ENCODE measurements at regions not wholly inside any gene's neighbourhood (a gene's known extent, or its start where the extent isn't known, plus 50 kb on each side); places are given as distances from the start of the nearest gene placed in this dataset.
"Not testable (repeated sequence)": the region's sequence is repeated elsewhere in the genome, so short reads cannot be mapped to it uniquely, and the experiment has no call there.

DNA sequence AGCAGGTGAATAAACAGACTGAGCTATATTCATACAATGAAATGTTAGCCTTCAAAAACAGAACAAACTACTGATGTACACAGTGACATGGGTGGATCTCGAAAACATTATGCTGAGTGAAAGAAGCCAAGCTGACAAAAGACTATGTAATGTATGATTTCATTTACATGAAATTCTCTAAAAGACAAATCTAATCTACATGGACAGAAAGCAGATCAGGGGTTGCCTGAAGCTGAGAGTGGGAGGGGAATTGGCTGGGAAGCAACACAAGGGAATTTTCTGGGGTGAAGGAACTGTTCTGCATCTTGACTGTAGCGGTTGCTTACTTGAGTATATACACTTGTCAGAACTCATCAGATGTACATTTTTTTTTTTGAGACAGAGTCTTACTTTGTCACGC is 121.7 kb upstream of the SVIL start:
- no peak for DNase-seq (ENCODE audit: low spot score)

DNA sequence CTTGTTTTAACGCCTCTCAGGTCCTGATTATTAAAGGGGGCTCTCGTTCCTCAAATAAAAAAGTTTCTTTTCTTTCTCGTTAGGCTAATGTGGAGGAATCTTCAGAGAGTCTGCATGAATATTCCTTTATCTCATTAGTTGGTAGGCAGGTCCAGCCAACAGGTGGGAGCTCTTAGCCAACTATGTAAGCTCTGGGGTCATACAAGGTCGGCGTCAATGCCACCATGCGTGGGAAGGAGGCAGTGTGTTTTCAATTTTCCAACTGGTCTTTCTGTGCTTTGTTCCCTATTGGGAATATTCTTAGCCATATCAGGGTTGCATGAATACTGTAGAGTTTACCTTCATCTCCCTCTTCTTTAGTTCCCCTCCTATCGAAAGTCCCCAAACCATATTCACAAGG is 118.5 kb upstream of the SVIL start:
- DNase-seq (ENCODE audit: low spot score), result no peak

DNA sequence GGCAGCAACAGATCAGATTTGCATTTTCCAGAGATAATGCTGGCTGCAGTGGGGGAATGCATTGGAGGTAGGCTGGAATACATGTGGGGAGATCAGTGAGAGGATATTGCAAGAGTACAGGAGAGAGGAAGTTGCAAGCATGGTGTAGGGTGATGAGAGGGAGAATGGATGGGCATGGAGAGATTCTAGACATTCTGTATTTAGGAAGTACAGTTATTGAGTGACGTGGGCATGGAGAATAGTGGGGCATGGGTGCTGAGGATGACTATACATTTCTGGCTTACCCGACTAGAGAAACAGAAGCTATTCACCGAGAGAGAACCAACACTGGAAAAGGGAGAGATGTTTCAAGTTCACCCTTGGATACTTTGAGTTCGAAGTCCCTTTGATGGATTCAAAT is 116.9 kb upstream of the SVIL start:
- DNase-seq (ENCODE audit: low spot score), result no peak

DNA sequence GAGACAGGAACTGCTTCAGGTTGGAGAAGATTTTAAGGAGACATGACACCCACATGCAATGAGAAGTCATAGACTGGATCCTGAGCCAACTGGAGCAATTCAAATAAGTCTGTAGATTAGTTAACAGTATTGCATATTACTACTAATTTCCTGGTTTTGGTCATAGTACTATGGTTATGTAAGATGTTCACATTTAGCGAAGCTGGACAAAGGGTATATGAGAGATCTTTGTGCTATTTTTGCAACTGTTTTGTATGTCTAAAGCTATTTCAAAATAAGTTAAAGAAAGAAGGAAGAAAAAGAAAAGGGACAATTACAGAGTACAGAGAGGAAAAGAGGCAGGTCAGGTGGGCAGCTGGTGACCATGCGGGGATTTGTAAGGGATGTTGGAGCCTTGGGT is 116.5 kb upstream of the SVIL start:
- no peak for DNase-seq (ENCODE audit: low spot score)

DNA sequence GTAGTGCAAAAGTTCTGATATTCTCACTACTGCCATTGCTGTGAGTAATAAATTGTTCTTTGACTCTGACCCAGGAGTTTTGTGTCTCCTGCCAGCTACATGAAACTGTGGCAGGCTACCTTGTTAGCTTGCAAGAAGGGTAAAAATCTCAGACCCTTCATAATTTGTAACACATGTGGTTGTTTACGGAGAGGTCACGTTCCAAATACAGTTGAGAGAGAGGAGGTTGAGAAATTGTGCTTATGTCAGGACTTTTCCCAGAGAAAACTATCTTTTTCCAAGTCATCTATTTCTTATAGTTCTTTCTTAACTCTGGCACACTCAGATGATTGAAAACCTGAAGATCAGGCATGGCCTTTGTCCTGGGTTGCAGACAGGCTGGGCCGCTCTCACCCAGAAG is 114.4 kb upstream of the SVIL start:
- no peak for DNase-seq (ENCODE audit: low spot score)

DNA sequence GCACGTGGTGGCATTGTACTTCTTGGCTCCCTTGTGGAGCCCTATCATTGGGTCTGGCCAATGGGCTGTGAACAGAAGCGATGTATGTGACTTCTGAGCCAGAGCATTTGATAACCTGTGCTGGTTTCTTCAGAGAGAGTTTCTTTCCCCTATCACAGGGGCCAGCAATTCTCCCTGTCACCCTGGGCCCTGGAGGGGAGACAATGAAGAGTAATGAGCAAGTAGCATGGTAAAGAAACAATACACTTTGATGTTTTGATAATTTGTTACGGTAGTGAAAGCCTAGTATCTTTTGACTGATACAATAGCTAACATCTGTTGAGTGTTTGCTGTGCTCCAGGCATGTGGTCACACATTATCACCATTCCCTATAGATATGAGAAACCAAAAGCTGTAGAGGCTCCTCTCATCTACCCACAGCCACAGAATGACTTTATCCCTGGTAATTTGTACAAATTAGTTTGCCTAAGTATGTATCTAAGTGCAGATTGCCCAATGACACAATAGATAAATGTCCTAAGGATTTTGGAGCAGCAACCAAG is 113.4 kb upstream of the SVIL start:
- DNase-seq (ENCODE audit: low spot score), result no peak

DNA sequence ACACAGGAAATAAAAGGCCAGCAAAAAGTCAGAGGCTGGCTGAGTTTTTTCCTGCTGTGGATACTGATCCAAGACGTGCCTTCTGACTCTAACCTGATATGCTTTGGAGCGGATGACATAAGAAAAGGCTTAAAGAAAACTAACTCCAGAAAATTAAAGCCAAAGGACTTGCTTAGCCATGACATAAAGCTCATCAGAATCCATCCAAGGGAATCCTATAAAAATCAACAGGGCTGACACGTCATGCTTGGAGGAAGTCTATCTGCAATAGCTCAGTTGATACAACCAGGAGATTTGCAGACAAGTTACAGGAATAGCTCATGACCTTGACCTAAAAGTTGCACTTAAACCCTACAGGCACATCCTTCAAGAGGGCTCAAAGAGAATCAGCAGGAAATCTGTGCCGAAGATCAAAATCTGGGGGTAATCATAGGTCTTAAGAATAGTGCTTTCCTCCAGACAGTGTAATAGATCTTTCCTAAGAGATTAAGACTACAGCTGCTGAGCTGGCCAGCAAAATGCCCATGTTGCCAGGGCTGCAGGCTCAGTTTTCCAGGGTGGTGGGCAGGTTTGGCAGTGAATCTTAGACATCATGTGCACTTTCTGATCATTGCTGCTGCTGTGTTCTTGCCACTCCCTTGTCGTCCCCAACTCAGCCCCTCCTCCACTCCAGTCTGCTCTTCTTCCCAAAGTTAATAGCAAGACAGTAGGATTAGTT is 111.5 kb upstream of the SVIL start:
- no peak for DNase-seq (ENCODE audit: low spot score)

DNA sequence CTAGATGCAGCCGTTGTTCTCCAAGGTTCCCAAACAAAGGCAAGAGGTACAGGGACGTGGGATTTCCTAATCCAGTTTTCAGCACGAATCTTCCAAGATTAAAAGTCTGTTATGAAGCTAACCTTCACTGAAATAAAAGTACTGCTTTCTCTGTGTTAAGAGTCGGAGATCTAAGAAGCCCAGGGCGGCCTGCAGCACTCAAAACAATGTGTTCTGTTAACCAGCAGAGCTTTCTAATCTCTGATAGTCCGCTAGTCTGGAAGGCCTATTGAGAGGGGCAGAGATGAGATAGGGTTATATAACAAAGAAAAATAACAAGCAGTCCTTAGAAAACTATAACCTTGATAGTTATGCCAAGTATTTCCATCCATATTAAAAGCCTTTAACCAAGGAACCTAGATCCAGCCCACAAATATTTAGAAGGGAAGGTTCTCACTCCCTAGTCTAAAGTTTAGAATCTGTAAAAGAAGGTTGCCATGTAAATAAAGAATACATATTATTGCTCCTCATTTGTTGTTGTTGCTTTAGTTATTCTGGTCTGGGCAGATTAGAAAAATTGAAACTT is 106.3 kb upstream of the SVIL start:
- no peak for DNase-seq (ENCODE audit: low spot score)

DNA sequence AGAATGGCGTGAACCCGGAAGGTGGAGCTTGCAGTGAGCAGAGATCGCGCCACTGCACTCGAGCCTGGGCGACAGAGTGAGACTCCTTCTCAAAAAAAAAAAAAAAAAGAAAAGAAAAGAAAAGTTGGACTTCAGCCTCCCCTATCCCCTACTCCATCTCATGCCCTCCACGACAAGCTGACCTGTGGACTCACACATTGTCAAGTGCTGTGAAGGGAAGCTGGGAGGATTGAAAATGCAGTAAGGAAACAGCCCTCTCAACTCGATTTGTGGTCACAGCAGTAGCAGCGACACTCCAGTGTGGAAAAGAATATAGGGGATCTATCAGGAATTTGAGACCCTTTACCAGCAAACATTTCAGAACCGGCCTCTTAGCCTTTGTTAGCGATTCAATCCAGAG is 103.6 kb upstream of the SVIL start:
- DNase-seq (ENCODE audit: low spot score), result no peak

DNA sequence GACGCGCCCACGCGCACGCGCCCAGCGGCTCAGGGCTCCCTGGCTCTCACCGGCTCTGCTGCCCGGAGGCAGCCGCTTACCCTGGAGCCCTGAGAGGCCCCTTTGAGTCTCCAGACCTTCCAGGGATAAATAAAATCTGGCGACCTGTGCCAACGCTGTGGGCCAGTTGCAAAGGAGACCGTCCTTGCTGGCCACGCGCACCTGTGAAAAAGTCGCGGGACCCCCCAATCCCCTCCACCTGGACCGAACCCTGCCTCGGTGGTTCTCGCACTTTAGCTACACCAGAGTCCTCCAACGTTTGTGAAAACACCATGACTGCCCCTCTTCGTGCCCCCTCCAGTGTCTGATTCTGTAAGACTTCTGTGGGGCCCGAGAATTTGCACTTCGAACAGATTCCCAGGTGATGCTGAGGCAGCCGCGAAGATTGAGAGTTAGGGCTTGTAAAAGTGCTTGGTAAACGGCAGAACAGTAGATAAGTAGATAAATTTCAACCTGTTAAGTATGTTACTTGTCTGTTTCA is 102.4 kb upstream of the SVIL start:
- no peak for DNase-seq (ENCODE audit: low spot score)

DNA sequence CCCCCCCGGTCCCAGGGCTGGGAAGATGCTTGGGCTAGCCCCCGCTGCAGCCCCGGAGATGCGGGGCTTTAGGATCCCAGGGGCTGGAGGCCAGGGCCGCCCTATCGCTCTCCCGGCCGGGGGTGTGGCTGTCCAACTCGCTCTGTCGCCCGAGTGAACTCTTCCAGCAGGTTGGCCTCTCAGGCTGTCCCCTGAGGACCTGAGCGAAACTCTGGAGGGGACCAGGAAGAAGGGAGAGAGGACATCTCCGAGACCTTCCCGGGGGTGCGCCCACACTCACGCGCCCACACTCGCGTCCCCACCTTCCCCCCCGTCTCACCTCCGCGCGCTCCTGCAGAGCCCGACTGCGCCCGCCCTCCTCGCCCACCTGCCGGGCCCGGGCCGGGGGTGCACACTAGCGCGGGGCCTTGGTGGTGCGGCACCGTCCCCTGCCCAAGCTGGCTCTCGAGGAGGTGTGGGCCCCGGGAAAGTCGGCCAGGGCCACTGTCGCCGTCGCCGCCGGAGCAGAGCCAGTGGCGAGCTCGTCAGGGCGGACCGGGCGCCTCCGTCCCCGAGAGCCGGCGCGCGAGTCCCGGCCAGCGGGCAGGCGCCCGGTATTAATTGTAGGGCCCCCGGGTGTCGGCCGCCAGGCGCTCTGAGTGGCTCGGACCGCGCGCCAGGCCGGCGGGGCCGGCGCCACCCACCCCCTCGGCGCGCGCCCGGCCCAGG is 101.7 kb upstream of the SVIL start:
- DNase-seq (ENCODE audit: low spot score), result peak; percentile 90

DNA sequence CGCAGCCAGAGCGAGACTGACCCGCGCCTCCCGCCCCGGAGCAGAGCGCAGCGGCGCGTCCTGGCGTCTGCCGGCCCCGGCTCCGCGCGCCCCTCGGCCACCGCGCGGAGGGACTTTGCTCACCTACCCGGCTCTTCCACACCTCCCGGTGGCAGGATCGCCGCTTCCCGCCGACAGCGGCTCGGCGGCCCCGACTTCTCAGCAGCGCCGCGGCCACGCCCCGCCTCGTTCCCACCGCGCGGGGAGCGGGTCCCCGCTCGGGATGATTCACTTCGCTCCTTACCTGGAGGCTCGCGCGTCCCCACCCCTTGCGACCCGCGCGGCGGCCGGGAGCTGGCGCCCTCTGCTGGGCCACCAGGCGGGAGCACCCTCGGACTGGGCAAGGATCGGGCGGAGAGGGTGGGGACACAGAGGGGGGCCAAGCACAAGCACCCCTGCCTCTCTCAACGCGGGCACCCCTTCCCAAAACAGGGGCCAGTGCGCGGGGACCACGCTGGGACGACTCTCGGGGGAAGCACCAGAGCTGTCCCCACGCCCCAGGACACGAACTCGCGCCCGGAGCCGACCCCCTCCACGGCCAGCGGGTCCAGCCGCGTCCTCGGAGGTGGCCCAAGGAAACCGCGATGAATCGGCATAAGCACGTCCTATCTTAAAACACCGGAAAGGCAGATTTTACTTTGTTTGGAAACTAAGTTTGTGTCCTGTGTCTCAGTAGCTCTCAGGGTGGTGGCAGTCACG is 101.0 kb upstream of the SVIL start:
- peak; percentile 99 for DNase-seq (ENCODE audit: low spot score)

DNA sequence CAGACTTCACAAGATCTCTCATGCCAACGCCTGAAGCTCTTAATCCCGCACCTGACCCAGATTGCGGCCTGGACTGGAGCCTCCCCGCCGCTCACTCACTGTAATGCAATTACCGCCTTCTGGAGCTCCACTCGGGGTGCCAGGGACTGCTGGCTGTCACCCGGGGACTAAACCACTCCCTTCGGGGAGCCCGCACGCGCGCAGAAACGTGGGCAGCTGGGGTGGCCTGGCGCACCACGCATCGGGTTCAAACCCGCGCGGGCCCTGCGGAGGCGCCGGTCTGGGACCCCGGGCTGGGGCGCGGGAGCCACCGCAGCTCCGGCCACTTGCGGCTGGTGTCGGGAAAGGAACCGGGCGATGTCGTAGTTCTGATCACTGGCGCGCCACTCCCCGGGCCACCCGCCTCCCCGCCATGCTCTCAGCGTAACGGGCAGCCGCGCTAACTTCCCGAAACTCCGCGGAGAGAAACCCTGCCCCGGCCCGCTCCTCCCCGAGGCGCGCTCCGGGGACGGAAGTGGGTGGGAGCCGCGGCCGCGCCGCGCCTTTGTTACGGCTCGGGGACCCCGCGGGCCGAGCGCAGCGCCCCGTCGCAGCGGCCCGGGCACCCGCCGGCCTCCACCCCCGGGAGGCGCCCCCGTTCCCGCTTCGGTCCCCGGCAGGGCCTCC is 100.3 kb upstream of the SVIL start:
- peak; percentile 62 for DNase-seq (ENCODE audit: low spot score)

DNA sequence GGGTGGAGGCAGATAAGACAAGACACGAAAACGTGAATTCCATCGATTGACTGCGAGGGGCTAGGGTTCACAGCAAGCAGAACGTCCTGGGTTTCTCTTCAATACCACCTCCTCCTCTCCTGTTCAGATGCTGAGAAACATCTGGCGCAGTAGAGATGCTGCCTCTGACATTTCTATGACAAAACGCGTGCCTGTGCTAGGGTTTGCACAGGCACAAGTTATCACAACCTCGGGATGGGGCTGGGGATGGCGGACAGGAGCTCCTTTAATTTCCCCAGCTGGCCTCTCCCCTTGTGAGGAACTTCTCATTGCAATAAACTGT is 99.8 kb upstream of the SVIL start:
- DNase-seq (ENCODE audit: low spot score), result no peak

DNA sequence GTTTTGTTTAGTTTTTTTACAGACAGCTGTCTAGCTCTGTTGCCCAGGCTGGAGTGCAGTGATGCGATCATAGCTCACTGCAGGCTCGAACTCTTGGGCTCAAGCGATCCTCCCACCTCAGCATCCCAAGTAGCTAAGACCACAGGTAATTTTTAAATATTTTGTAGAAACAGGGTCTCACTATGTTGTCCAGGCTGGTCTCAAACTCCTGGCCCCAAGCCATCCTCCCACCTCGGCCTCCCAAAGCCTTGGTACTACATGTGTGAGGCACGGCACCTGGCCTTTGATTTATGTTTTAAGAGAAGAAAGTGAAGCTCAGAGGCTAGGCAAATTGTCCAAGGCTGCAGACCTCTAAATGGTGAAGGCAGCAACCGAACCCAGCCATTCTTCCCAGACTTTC is 98.6 kb upstream of the SVIL start:
- no peak for DNase-seq (ENCODE audit: low spot score)

DNA sequence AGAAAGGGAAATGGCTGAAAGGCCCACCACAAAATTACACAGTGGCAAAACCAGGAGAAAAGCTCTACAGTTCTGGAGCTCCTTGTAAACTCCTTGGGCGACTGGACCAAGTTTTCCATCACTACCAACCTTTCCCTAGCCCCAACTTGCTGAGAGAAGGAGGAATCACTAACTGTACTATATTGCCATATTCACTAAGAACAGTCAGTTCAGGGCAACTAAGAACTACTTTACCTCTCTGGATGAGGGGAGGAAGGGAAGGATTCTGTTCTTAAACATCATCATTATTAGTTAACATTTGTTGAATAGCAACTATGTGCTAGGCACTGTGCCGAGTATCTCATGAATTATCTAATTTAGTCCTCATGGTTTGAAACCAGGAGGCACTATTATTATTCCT is 98.1 kb upstream of the SVIL start:
- DNase-seq (ENCODE audit: low spot score), result no peak

DNA sequence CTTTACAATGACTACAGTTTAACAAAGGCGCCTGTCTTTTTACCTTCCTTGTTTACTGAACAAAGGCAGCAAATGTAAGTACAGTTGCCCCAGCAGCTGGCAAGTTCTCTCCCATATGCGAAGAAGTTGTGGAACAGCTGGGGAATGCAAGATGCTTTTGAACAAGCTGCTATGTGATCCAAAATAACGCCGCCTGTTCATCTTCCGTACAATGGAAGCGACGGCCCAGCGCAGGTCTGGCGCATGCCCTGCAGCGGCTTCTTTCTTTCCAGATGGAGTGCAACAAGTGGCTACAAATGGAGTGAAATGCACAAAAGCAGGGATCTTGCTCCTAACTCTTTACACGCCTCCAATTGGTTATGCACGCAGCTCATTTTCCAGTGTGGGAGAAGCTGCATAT is 97.0 kb upstream of the SVIL start:
- DNase-seq (ENCODE audit: low spot score), result no peak

DNA sequence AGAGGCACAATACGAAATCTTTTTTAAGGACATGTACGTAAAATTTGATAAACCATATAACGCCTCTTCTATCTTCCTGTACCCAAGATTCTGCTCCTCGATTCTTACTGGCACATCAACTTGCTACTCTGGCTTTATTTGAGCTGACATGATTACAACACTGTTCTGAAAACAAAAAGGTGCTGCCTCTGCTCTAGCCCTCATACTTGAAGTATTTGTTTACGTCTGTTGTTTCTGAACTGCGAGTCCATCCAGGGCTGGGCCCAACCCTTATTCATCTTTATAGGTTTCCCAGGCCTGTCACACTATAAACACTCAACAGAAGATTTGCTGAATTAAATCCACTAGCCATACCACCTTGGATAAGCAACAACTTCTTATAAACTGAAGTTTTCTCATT is 96.2 kb upstream of the SVIL start:
- DNase-seq (ENCODE audit: low spot score), result no peak

DNA sequence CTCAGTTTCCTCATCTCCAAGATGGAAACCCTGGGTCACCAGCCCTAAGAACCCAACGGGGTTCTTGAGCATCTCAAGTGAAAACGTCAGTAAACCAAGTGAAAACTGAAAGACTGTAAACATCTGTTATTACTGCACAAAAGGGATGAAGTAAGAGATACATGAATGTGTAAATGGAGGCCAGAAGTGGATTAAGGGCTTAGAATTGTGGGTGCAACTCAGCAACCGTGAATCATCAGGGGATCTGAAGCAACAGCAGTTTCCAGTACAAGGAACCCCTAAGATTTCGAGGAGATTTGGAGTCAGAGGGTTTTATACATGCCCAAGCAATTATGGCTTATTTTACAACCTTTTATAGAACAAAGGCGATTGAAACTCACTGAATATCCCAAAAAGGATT is 95.7 kb upstream of the SVIL start:
- no peak for DNase-seq (ENCODE audit: low spot score)

DNA sequence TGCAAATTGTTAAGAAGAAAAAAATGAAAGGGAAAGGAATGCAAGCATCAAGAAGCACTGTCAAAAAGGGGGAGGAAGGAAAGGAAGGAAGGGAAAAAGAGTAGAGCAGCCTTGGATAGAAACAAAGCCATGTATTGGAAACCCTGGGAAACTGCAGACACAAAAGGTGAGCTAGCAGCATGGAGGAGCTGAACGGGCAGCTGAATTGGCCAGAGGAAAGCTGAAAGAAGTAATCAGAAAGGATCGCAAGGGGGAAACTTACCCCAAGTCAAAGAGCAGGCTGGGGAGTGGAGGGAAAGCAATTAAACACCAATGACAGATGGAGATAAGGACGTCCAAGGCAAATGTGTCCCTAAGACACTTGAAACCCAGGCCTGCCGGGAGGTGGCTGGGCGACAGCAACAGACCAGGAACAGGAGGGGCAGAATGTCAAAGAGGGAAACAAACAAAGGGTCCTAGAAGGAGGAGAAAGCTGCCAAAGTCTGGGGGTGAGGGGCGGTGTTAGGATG is 93.8 kb upstream of the SVIL start:
- DNase-seq (ENCODE audit: low spot score), result no peak

DNA sequence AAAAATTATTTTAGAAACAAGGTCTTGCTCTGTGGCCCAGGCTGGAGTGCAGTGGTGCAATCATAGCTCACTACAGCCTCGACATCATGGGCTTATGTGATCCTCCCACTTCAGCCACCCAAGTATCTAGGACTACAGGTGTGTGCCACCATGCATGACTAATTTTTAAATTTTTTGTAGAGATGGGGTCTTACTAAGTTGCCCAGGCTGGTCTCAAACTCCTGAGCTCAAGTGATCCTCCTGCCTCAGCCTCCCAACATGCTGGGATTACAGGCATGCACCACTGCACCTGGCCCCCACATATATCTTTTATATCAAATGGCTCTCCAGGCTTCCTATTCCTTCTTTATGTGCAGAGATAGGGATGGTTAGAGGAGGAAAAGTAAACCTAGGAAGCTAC is 91.2 kb upstream of the SVIL start:
- DNase-seq (ENCODE audit: low spot score), result not testable (repeated sequence)
